ENCODE measurements at regions not wholly inside any gene's neighbourhood (a gene's known extent, or its start where the extent isn't known, plus 50 kb on each side); places are given as distances from the start of the nearest gene placed in this dataset.
"Not testable (repeated sequence)": the region's sequence is repeated elsewhere in the genome, so short reads cannot be mapped to it uniquely, and the experiment has no call there.

DNA sequence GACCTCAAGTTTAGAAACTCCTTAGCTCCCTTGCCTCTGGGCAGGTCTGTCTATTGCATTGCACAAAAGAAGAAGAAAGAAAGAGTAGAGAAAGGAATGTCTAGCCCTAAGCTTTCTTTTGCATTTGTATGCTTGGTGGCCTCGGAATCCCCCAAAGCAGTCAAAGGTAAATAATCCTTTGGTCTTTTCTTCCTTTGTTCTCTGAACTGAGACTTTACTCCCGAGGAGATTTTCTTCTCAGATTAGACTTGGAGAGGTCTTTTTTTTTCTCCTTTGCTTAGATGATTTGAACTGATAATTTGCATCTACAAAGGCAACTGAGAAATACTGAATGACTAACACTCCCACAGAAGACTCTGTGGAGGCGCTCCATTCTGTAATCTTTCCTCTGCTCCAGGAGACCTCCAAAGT, 93.2 kb downstream of the AKR1D1 start:
- no peak for DNase-seq

- DNase-seq, result no peak
Measured at GRCh38 chr7:138170298-138170697, 94.0 kb downstream of the AKR1D1 start.

DNA sequence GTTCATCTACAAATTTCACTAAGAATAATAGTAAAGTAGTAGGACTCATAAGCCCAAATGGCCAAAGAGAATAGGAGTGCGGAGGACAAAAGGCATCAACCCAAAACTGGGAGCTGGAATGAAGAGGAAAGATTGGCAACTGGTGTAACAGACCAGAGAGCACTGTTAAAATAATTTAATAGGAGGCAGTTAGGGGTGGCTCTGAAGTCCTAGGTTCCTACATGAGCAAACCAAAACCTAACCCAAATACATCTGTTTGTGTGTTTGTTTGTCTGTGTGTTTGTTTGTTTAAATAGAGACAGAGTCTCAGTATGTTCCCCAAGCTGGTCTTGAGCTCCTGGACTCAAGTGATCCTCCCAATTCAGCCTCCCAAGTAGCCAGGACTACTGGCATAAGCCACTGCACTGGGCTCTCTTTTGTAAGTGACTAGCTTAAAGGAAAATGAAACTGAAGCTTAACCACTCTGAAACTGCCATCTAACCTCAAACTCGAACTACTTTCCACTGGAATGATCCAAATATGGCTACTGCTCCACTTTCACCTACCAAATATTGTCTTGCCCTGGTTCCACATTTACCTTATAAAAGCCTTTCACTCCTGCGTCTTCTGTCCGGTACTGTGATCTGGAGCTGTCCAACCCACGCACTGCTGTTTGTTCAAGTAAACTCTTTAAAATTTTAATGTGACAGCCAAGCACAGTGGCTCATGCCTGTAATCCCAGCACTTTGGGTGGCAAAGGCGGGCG, 94.9 kb downstream of the AKR1D1 start:
- no peak for DNase-seq

GRCh38 chr7:138173548-138173947, 97.3 kb downstream of the AKR1D1 start:
- no peak for DNase-seq

- DNase-seq, result no peak
Measured at GRCh38 chr7:138176060-138176459, 99.8 kb downstream of the AKR1D1 start.

DNA sequence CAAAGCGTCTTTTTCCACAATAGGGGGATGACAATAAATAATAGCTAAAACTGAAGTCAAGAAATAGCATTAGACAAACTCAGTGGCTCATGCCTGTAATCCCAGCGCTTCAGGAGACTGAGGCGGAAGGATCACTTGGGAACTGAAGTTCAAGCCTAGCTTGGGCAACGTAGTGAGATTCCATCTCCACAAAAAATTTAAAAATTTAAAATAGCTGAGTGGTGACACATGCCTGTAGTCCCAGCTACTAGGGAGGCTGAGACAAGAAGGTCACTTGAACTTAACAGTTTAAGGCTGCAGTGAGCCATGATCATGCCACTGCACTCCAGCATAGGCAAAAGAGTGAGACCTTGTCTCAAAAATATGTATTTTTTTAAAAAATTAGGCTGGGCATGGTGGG, 107.9 kb downstream of the AKR1D1 start:
- DNase-seq, result no peak

- no peak for DNase-seq
Measured at GRCh38 chr7:138185132-138185908, 109.1 kb downstream of the AKR1D1 start.

- no peak for DNase-seq
Measured at GRCh38 chr7:138186951-138187351, 110.7 kb downstream of the AKR1D1 start.

GRCh38 chr7:138188290-138188858, 112.1 kb downstream of the AKR1D1 start:
- no peak for DNase-seq

DNA sequence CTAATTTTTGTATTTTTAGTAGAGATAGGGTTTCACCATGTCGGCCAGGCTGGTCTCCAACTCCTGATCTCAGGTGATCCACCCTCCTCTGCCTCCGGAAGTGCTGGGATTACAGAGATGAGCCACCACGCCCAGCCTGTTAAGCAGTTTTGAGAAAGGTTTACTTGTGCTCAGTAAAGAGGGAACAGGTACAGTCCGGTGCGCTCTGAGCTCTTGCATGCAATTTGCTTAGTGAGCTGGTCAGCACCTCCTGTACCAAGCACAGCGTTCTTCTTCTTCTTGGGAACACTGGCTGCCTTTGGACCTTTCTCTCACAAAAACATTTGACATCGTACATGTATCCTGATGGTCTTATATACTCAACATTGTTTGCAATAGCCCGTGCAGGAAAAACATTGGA, 118.3 kb downstream of the AKR1D1 start:
- no peak for DNase-seq

DNA sequence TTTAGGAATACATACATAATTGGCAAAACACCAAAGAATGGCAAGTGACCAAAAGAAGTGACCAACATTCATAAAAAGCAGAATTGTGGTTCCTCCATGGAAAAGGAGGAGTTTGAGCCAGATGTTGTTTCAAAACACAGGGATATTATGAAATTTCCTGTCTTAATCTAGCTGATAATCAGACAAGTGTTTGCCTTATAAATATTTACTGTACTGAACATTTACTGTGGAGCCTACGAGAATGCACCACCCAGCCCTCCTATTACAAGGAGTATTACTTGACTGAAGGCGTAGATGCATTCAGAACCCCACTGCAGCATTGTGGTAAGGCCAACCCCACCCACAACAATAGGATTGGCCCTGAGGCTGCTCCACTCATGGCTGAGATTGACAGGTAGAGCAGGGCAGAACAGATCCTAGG, 118.9 kb downstream of the AKR1D1 start:
- no peak for DNase-seq

DNA sequence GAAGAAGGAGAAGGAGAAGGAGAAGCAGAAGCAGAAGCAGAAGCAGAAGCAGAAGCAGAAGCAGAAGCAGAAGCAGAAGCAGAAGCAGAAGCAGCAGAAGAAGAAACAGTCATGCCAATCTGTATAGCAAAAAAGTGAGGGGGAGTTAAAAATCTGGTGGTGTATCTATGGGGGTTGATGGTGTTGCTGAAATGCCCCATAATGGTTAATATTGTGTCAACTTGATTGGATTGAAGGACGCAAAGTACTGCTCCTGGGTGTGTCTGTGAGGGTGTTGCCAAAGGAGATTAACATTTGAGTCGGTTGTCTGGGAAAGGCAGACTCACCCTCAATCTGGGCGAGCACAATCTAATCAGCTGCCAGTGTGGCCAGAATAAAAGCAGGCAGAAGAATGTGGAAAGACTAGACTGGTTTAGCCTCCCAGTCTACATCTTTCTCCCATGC, 120.3 kb downstream of the AKR1D1 start:
- not testable (repeated sequence) for DNase-seq

DNA sequence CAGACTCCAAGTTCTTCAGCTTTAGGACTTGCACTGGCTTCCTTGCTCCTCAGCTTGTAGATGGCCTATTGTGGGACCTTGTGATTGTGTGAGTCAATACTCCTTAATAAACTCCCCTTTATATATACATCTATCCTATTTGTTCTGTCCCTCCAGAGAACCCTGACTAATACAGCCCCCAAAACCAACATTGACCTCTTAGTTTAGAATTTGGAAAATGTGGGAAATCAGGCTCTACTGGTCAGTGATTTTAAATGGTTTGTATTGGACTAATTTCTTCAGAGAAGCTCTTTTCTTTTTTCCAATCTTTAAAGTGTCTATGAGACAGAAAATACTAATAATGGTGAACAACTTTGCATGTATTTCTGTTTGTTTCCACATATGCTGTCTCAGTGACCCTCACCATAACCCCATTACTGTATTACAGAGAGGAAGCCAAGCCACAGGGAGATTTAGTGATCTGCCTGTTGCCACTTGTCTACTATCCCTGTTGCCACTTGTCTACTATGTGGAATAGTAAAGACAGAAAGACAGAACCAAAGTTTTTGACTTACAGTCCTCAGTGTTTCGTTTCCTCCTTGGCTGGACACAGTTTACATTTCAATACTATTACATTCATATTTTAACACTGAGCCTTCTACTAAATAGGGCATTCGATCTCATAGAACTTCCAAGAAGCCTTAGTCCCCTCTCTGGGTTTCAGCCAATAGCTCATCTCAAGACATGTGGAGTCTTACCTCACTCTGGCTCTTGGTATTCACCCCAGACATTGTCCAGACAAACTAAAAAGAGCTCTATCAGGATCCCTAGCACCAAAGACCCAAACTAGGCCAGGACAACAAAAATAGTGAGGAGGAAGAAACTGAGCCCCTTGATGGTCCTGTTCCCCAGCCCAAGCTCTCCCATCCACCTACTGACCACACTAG, 121.0 kb downstream of the AKR1D1 start:
- no peak for DNase-seq

DNA sequence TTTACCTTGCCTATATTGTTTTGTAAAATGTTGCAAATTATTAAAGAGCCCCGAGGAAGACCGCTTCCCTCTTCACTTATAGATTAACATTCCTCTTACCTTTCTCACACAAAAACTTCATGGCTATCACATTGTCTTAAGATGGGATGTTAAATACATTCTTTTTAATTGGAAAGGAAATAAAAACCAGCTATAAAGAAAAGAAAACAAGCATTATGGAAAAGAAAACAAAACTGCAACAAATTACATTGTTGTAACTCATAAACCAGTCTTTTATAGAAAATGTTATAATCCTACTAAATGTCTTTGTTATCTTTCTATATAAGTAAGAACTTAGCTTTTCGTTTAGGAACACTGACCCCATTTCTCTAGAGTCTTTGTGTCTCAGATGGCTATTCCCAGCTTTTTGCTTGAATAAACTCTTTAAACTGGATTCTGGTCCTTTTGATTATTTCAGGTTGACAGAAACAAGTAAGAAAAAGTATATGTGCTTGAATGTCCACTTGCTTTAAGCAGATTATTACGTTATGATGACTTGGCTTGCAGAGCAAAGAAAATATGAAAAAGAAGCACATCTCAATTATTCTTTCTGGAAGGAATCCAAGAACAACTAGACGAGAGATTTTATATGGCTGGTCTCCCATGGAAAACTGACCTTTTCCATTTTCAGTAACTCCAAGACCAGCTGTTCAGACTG, 128.2 kb downstream of the AKR1D1 start:
- peak; percentile 27 for DNase-seq

DNA sequence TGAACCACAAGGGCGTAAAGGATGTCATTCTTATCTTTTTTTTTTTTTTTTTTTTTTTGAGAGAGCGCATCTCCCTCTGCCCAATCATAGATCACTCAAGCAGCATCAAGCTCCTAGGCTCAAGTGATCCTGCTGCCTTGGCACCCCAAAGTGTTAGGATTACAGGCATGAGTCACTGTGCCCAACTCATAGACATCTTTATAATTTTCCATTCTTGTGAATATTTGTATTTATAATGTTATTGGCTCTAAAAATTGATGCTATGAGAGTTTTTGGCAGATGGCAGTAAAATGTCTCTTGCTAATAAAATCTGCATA, 128.7 kb downstream of the AKR1D1 start:
- DNase-seq, result no peak

DNA sequence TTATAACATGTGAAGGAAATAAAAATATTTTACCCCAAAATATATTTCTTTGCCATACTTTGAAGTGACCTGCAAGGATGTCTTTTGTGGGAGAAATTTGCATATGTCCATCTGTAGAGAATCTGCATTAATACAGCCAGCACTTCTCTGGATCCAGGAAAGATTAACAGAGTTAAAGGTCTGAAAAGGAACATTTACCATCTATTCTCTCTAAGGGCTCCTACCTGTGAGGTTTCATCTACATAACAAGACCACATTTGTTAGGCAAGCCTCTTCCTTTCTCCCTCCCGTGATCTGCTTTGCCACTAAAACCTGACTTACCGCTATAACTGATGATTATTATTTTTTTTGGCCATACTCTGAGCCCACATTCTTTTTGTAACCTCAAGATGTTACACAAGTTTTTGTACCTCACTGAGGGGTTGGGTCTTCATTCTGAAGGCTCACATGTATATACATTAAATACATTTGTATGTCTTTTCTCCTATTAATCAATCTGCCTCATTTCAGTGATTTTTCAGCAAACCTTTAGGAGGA, 129.4 kb downstream of the AKR1D1 start:
- DNase-seq, result no peak

- DNase-seq, result no peak
Measured at GRCh38 chr7:138207555-138207971, 131.3 kb downstream of the AKR1D1 start.

GRCh38 chr7:138208142-138208570, 131.9 kb downstream of the AKR1D1 start:
- no peak for DNase-seq

GRCh38 chr7:138208864-138209263, 132.6 kb downstream of the AKR1D1 start:
- DNase-seq, result no peak

- no peak for DNase-seq
Measured at GRCh38 chr7:138212314-138212713, 136.1 kb downstream of the AKR1D1 start.

DNA sequence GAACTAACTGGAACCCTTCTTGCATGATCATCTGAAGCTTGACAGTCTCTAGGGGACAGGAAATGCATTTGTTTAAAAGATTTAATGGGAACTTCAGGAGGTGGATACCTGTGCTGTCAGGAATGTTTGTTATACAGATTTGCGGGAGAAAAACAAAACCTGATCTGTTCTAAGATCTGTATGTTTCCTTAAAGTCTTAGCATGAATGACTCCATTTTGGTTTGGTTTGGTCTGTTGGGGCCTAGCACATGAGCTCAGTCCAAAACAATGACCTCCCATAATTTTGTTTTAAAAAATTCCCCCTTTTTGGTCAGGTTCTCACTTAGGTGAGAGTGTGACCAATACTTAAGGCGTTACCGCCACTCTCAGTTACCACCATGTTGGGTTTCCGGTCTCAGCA, 138.7 kb downstream of the AKR1D1 start:
- DNase-seq, result no peak

- DNase-seq, result not testable (repeated sequence)
Measured at GRCh38 chr7:138220321-138220720, 144.1 kb downstream of the AKR1D1 start.

Data from NCI-H2171 treated with DMSO at 0.1 percent for 48 hours (cell line).